ENCODE measurements at regions not wholly inside any gene's neighbourhood (a gene's known extent, or its start where the extent isn't known, plus 50 kb on each side); places are given as distances from the start of the nearest gene placed in this dataset.

DNA sequence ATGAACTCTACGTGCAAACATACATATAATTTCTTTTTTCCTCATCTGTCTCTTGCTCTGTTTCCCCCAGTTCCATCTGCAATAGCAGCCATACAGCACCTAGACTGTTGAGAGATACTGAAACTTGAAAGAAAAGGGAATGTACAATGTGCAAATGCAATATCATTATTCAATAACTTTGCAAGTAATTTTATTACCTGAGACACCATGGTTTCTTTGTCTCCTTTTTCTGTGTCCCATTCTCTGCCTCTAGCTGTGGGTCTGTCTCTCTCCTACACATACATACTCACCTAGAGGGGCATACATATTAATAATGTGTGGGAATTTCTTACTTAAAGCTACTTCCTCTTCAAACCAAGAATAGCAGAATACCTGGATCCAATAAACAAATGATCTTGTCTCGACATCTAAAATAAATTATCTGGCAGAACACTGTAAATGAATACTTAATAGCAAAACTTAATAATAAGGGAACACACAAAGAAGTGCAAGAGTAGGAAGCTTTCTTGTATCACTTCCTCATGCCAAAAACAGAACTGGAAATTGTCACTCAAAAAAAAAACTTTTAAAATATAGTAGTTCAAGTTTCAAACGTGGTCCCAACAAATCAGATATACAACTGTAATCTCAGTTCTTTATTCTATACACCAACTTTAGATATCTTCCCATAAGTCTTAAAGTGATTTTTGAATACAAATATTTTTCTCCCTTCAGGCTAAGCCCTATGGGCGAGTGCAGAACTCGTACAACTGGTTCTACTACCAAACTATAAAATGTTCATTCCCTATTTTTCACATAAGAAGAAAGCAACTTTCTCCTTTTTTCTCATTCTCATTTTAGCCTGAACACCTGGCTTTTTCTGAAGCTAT, 194.6 kb downstream of the NRIP1 start:
- DNase-seq: no peak

DNA sequence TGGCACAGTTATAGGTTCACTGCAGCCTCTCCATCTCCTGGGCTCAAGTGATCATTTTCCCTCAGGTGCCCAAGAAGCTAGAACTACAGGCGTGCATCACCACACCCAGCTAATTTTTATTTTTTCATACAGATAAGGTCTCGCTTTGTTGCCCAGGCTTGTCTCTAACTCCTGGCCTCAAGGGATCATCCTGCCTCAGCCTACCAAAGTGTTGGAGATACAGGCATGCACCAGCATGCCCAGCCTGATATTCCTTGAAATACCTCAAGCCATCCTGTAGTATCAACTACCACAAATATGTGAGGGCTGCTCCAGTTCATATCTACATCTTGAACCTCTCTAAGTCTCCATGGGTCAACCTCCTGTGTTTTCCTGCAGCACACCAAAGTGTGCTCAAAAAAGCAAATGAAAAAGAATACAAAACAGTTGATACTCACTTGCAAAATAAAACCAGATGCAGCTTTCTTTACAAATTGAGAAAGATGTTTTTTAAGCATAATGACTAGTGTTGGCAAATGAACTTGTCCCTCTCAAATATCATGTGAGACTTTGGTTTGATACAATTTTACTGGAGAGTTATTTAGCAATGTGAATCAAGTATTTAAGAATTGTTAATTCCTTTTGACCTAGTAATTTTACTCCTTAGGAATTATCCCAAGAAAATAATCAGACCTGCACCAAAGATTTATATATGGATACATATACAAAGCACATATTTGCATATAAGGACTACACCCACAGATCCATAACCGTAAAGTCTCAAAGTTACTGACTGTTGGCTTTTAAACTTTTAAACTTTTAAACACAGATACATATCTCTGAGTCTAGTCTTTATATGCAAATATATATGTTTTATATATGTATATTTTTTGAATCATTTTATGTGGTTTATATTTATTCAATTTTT, 197.7 kb downstream of the NRIP1 start:
- no peak for DNase-seq

DNA sequence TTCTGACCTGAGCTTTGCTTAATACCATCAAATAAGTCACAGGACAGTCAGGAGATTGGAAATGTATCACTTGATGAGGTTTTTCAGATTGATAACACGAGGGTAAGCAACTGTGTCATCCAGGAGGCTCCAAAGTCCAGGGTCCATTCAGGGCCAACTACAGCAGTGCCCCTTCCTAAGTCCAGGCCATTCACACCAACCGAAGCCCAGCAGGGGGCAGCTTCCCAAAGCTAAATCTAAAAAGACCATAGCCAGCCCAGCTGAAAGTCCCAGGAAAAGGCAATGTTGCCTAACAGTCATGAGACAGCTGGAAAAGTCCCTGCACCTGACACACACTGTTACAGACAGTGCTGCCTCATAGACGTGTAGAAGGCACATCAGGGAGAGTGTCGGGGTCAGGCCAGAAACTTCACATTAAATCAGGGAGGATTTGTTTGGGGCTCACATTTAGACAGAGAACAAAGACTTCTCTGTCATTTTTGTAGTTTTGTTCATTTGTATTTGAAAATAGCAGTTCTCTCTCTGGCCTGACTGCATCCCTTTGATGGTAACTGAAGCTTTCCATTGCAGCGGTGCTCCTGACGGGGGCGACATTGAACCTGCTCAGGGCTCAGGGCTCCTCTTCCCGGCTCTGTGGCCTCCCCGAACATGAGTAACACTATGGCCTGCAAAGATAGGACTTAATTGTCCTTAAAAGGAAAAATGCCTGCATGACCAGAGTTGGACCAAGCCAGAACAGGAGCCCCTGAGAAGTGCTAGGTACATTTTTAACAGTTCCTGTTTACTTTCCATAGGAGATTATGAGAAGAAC, 200.4 kb downstream of the NRIP1 start:
- DNase-seq: peak; percentile 83

DNA sequence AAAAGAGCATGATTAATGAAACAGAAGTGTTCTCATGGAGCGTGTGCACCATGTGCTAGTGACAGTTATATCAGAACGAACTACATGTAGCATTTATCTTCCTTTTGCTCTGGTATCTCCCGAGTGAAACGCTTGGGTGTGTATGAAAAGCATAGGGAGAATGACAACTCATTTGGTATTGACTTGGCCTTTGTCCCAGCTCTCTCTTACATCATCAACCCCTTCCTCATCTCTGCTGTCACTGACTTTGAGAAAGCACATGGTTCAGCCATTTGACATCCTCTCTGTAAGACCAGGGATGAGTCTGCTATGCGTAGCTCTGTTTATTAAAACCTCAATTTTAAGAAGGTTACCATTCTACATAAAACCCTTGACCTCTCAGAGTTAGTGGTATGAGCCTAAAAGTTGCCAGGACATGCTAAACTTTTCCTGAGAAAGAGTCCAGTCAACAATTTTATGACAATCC, 201.0 kb downstream of the NRIP1 start:
- no peak for DNase-seq

DNA sequence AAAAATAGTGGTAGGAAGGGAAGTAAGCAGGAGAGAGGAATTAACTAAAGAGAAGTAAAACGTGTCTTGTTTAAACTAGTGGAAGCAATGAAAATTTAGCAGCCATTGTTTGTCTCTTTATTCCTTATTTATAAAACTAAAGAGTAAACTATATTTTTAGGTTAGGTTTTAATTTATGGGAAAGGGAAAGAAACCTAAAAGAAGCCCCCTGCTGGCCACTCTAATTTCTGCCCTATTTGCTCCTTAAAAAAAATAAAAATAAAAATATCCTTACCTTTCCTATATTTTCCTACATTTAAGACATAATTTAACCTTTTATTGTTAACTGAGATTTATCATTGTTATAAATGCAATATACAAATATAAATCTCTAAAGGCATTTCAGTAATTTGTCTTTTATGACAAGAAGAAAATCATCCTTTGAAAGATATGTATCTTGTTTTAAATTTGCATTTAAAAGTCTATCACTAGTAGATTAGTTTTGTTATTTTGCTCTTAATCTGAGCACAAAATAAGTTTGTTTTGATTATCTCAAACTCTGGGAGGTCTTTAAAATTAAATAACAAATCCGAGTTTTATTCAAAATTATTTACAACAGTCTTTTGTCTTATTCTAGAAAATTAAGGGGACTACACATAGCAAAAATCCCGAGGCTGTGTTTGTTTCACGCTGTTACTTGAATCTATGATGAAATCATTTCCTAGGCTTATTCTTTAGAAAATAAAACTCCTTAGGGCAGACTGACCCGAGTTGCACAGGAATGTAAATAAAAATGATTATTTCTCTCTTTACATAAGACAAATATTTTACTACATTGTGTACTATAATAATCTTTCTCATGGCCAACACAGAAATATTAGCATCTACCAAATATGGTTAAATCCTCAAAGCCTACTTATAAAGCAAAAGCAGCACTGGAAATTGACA, 201.7 kb downstream of the NRIP1 start:
- no peak for DNase-seq

DNA sequence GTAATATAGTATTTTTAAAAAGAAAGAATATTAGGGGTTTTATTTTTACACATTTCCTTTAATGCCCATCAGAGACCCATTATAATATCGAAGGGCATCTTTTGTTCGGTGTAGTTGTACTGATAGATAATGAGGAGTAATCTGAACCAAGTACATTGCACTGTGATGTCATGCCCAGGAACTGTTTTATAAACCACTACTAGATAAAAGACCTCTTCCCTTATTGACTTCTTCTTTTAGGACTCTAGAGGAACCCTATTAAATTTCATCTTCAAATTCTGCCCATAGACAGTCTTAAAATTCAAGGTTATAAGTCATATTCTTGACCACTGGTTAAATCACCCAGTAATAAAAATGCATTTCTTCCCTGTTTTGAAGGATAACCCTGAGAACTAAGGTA, 206.5 kb downstream of the NRIP1 start:
- no peak for DNase-seq

GRCh38 chr21:14857529-14857928, 207.3 kb downstream of the NRIP1 start:
- DNase-seq: no peak

GRCh38 chr21:14850394-14850793, 214.4 kb downstream of the NRIP1 start:
- DNase-seq: no peak

DNA sequence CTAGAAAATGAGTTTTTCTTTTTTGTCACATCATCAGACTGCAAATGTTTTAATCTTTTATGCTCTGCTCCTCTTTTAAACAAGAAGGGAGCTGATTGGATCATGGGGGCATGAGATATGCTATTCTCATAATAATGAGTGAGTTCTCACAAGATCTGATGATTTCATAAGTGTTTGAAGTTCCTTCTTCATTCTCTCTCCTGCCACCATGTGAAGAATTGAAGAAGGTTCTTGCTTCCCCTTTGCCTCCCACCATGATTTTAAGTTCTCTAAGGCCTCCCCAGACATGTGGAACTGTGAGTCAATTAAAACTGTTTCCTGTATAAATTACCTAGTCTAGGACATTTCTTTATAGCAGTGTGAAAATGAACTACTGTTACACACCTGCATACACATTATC, 218.2 kb downstream of the NRIP1 start:
- DNase-seq: no peak

DNA sequence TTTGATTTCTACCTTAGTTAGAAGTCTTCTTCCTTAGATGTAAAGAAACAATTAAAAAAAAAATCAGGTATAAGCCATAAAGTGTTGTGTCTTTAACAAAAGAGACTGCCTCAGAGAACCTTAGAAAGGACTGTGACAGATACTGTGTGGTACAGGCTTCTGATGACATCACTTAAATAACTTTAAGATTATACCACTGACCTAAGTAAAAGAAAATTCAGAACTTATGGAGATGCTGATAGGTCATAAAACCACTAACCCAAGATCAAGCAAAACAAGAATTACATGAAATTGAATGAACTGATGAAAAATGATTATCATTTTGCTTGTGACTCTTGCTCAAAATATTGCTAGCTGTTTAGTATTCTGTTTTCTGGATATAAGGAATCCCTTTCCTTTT, 220.8 kb downstream of the NRIP1 start:
- no peak for DNase-seq

- DNase-seq: no peak
Measured at GRCh38 chr21:14842601-14843000, 222.2 kb downstream of the NRIP1 start.

DNA sequence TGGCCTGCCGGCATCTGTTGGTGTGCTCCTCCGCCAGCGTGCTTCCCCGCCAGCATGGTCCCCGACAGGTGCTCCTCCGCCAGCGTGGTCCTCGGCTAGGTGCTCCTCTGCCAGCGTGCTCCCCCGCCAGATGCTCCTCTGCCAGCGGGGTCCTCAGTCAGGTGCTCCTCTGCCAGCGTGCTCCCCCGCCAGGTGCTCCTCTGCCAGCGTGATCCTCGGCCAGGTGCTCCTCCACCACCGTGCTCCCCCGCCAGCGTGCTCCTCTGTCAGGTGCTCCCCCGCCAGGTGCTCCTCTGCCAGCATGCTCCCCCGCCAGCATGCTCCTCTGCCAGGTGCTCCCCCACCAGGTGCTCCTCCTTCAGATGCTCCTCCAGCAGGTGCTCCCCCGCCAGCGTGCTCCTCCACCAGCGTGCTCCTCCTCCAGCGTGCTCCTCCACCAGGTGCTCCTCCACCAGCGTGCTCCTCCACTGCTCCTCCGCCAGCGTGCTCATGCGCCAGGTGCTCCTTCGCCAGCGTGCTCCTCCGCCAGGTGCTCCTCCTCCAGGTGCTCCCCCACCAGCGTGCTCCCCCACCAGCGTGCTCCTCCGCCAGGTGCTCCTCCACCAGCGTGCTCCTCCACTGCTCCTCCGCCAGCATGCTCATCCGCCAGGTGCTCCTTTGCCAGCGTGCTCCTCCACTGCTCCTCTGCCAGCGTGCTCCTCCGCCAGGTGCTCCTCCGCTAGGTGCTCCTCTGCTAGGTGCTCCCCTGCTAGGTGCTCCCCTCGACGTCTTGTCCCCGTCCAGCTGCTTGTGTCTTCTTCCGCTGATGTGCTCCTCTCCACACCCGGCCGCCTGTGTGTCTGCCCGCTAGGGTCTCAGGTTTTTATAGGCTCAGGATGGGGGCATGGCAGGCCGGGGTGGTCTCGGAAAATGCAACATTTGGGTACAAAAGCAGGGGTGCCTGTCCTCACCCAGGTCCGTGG, 223.0 kb downstream of the NRIP1 start:
- no peak for DNase-seq

GRCh38 chr21:14838400-14838799, 226.4 kb downstream of the NRIP1 start:
- no peak for DNase-seq

- DNase-seq: no peak
Measured at GRCh38 chr21:14836950-14837349, 227.8 kb downstream of the NRIP1 start.

DNA sequence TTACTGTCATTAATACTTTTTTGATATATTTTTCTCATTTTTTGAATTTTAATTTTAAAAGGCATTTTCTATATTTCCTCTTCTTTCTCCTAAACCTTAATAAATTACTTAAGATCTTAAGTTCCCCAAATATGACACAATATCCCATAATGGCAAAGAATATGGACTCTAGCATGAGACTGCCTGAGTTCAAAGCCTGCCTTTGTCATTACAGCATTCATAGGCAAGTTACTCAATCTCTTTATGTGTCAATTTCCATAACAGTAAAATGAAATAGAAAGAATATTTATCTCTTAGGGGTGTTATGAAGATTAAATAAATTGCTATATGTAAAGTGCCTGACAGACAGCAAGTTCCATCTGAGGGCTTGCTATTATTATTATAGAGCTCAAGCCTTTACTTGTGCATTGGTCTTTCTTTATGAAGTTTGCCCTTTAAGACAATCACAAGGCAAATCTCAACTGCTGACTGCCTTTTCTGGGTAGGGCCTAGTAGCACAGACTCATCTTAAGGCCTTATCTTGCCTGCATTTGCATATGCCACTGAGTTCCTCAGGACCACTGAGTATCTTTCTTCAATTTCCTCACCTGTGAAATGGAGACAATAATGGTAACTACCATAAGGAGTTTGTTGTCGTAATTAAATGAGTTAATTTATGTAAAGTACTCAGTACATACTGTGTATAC, 231.0 kb downstream of the NRIP1 start:
- DNase-seq: no peak

GRCh38 chr21:14833241-14833640, 231.6 kb downstream of the NRIP1 start:
- DNase-seq: no peak

DNA sequence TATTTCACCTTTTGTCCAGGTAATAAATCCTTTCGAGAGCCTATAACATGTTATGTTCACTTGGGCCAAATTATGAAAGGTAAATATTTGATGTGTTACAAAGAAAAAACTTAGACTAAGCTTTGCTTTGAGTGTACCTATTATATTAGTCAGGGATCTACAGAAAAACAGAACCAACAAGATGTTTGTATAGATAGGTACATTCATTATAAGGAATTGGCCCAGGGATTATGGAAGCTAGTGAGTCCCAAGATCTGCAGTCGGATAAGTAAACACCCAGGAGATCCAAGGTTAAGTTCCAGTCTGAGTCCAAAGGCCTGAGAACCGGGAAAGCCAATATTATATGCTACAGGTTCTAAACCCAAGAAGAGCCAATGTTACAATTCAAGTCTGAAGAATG, 234.5 kb downstream of the NRIP1 start:
- no peak for DNase-seq

DNA sequence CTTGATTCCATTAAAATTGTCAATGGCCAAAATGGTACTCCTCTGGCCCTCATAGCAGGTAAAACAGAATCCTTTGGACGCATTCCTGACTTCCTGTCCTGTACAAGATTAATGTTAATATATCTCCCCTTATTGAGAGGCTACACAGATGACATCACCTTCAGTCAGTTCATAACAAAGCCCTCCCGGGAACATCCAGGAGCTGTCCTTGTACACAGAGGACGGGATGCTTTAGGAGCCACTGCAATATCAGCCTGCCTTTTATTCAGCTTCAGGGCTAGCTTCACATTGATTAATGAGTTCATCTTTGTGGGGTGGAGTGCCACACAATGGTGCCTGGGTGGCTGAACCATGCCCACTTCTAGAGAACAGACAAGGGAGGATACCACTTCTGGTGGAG, 235.1 kb downstream of the NRIP1 start:
- no peak for DNase-seq

- no peak for DNase-seq
Measured at GRCh38 chr21:14827468-14827867, 237.3 kb downstream of the NRIP1 start.

- DNase-seq: no peak
Measured at GRCh38 chr21:14826630-14827029, 238.2 kb downstream of the NRIP1 start.
